ENCODE measurements at regions not wholly inside any gene's neighbourhood (a gene's known extent, or its start where the extent isn't known, plus 50 kb on each side); places are given as distances from the start of the nearest gene placed in this dataset.

GRCh38 chr22:49053578-49053977 lies 774.1 kb downstream of the BRD1 start (continued):
- no peak for TF ChIP-seq ZNF488 (tag by site-specific recombination; IDR thresholded peaks at IDR 0.05)
- TF ChIP-seq ZNF184 (tag by site-specific recombination; IDR thresholded peaks at IDR 0.05) = no peak
- no peak for TF ChIP-seq ZNF561 (tag by site-specific recombination; IDR thresholded peaks at IDR 0.05; ENCODE audit: borderline replicate concordance)

- H3K36me3 ChIP-seq (ENCODE audit: control insufficient read depth in 2 of 2, insufficient read depth in 1 of 2, low read length in 2 of 2) = no peaks in the 10 kb centered on the region
- H3K27ac ChIP-seq (ENCODE audit: extremely low read depth, low read depth, low read length) = no peak overlapping the region
- H3K4me1 ChIP-seq (ENCODE audit: control insufficient read depth, insufficient read depth, low read length) = no peaks in the 10 kb centered on the region
- H3K9me3 ChIP-seq (ENCODE audit: control insufficient read depth, insufficient read depth, low read depth, low read length) = no peaks in the 10 kb centered on the region
- ChIA-PET CTCF (no interaction called here), POLR2A (no interaction called here)
- no peak overlapping the region for H3K4me3 ChIP-seq (ENCODE audit: low read depth, low read length)
- TF ChIP-seq ZNF624 (tag by site-specific recombination; IDR thresholded peaks at IDR 0.05) (no peak), BCL11A (tag by site-specific recombination; IDR thresholded peaks at IDR 0.05; ENCODE audit: low read depth) (no peak), ZNF514 (tag by site-specific recombination; IDR thresholded peaks at IDR 0.05) (no peak), ZNF157 (tag by site-specific recombination; IDR thresholded peaks at IDR 0.05) (no peak), ZNF555 (tag by site-specific recombination; conservative IDR thresholded peaks at IDR 0.05) (no peak)
Observed at GRCh38 chr22:49052560-49052959, 775.1 kb downstream of the BRD1 start.

GRCh38 chr22:49052023-49052538 lies 775.6 kb downstream of the BRD1 start:
- Histone ChIP-seq H3K9me3 (ENCODE audit: control insufficient read depth, insufficient read depth, low read depth, low read length) (no peaks in the 10 kb centered on the region), H3K4me1 (ENCODE audit: control insufficient read depth, insufficient read depth, low read length) (no peaks in the 10 kb centered on the region), H3K36me3 (ENCODE audit: control insufficient read depth in 2 of 2, insufficient read depth in 1 of 2, low read length in 2 of 2) (no peaks in the 10 kb centered on the region), H3K27ac (ENCODE audit: extremely low read depth, low read depth, low read length) (no peak overlapping the region), H3K4me3 (ENCODE audit: low read depth, low read length) (no peak overlapping the region)
- TF ChIP-seq AEBP2 (tag by site-specific recombination; IDR thresholded peaks at IDR 0.05; ENCODE audit: borderline replicate concordance) (no peak), ZNF610 (tag by site-specific recombination; IDR thresholded peaks at IDR 0.05; ENCODE audit: borderline replicate concordance) (no peak), ZNF776 (tag by site-specific recombination; IDR thresholded peaks at IDR 0.05; ENCODE audit: borderline replicate concordance) (no peak), ZSCAN16 (tag by site-specific recombination; IDR thresholded peaks at IDR 0.05) (no peak), KLF8 (tag by site-specific recombination; IDR thresholded peaks at IDR 0.05) (no peak), ZNF211 (tag by site-specific recombination; IDR thresholded peaks at IDR 0.05; ENCODE audit: low read depth) (no peak), ZNF768 (tag by site-specific recombination; IDR thresholded peaks at IDR 0.05) (no peak), ZNF350 (tag by site-specific recombination; IDR thresholded peaks at IDR 0.05) (no peak), ZNF362 (tag by site-specific recombination; IDR thresholded peaks at IDR 0.05) (no peak), SETDB1 (IDR thresholded peaks at IDR 0.05; ENCODE audit: insufficient read length, low read length) (no peak), ZSCAN23 (tag by site-specific recombination; IDR thresholded peaks at IDR 0.05) (no peak), ZNF600 (tag by site-specific recombination; IDR thresholded peaks at IDR 0.05) (no peak), ZNF777 (tag by site-specific recombination; IDR thresholded peaks at IDR 0.05; ENCODE audit: borderline replicate concordance) (no peak), ZNF302 (tag by site-specific recombination; IDR thresholded peaks at IDR 0.05; ENCODE audit: low read depth) (no peak)
- ChIA-PET POLR2A (no interaction called here), CTCF (no interaction called here)
